ENCODE measurements at regions not wholly inside any gene's neighbourhood (a gene's known extent, or its start where the extent isn't known, plus 50 kb on each side); places are given as distances from the start of the nearest gene placed in this dataset.

- TF ChIP-seq TAF1 (IDR thresholded peaks at IDR 0.05; ENCODE audit: low read depth) (no peak), REST (IDR thresholded peaks at IDR 0.05; ENCODE audit: low read depth) (no peak), FOXM1 (IDR thresholded peaks at IDR 0.05; ENCODE audit: borderline replicate concordance, low read depth) (no peak), TCF12 (IDR thresholded peaks at IDR 0.05; ENCODE audit: low read depth) (no peak), RAD21 (IDR thresholded peaks at IDR 0.05; ENCODE audit: low read depth) (no peak), NFIC (IDR thresholded peaks at IDR 0.05) (no peak), ZBTB7A (IDR thresholded peaks at IDR 0.05; ENCODE audit: low read depth) (no peak), USF1 (IDR thresholded peaks at IDR 0.05) (no peak), CREB1 (IDR thresholded peaks at IDR 0.05; ENCODE audit: low read depth) (no peak), EP300 (IDR thresholded peaks at IDR 0.05; ENCODE audit: borderline replicate concordance) (no peak), EGR1 (IDR thresholded peaks at IDR 0.05) (no peak), TEAD4 (IDR thresholded peaks at IDR 0.05) (no peak), YY1 (IDR thresholded peaks at IDR 0.05; ENCODE audit: low read depth) (no peak), MAX (IDR thresholded peaks at IDR 0.05) (no peak), CEBPB (IDR thresholded peaks at IDR 0.05) (no peak)
Measured at GRCh38 chr20:52578559-52578958, 387.0 kb upstream of the ZFP64 start.

GRCh38 chr20:52577696-52578095 lies 386.1 kb upstream of the ZFP64 start:
- TF ChIP-seq YY1 (IDR thresholded peaks at IDR 0.05; ENCODE audit: low read depth) (no peak), EGR1 (IDR thresholded peaks at IDR 0.05) (no peak), TCF12 (IDR thresholded peaks at IDR 0.05; ENCODE audit: low read depth) (no peak), REST (IDR thresholded peaks at IDR 0.05; ENCODE audit: low read depth) (no peak), CEBPB (IDR thresholded peaks at IDR 0.05) (no peak), RAD21 (IDR thresholded peaks at IDR 0.05; ENCODE audit: low read depth) (no peak), CREB1 (IDR thresholded peaks at IDR 0.05; ENCODE audit: low read depth) (no peak), FOXM1 (IDR thresholded peaks at IDR 0.05; ENCODE audit: borderline replicate concordance, low read depth) (no peak), TEAD4 (IDR thresholded peaks at IDR 0.05) (no peak), USF1 (IDR thresholded peaks at IDR 0.05) (no peak), TAF1 (IDR thresholded peaks at IDR 0.05; ENCODE audit: low read depth) (no peak), NFIC (IDR thresholded peaks at IDR 0.05) (no peak), EP300 (IDR thresholded peaks at IDR 0.05; ENCODE audit: borderline replicate concordance) (no peak), MAX (IDR thresholded peaks at IDR 0.05) (no peak), ZBTB7A (IDR thresholded peaks at IDR 0.05; ENCODE audit: low read depth) (no peak)

GRCh38 chr20:52572687-52573086 lies 381.1 kb upstream of the ZFP64 start:
- no peak for TF ChIP-seq EP300 (IDR thresholded peaks at IDR 0.05; ENCODE audit: borderline replicate concordance)
- no peak for TF ChIP-seq NFIC (IDR thresholded peaks at IDR 0.05)
- TF ChIP-seq CREB1 (IDR thresholded peaks at IDR 0.05; ENCODE audit: low read depth), result no peak
- TF ChIP-seq EGR1 (IDR thresholded peaks at IDR 0.05), result no peak
- no peak for TF ChIP-seq MAX (IDR thresholded peaks at IDR 0.05)
- no peak for TF ChIP-seq USF1 (IDR thresholded peaks at IDR 0.05)
- no peak for TF ChIP-seq RAD21 (IDR thresholded peaks at IDR 0.05; ENCODE audit: low read depth)
- TF ChIP-seq TCF12 (IDR thresholded peaks at IDR 0.05; ENCODE audit: low read depth), result no peak
- no peak for TF ChIP-seq FOXM1 (IDR thresholded peaks at IDR 0.05; ENCODE audit: borderline replicate concordance, low read depth)
- TF ChIP-seq TAF1 (IDR thresholded peaks at IDR 0.05; ENCODE audit: low read depth), result no peak
- no peak for TF ChIP-seq REST (IDR thresholded peaks at IDR 0.05; ENCODE audit: low read depth)
- TF ChIP-seq YY1 (IDR thresholded peaks at IDR 0.05; ENCODE audit: low read depth), result no peak
- no peak for TF ChIP-seq TEAD4 (IDR thresholded peaks at IDR 0.05)
- TF ChIP-seq ZBTB7A (IDR thresholded peaks at IDR 0.05; ENCODE audit: low read depth), result no peak
